Suprapubic skin (tissue), 4 donors: ENCODE measurements at regions not wholly inside any gene's neighbourhood (a gene's known extent, or its start where the extent isn't known, plus 50 kb on each side); places are given as distances from the start of the nearest gene placed in this dataset.

Source experiments
- EP300 ChIP-seq: sonication (generic); formaldehyde crosslinking; IDR thresholded peaks from one replicate; pipeline ENCODE4 v1.6.1; 2017; ENCODE audit warnings: antibody characterized with exemption
- POLR2AphosphoS5 ChIP-seq, 3 donors: sonication (generic); formaldehyde crosslinking; IDR thresholded peaks; one replicate each; pipeline ENCODE4 v1.6.1; 2017; ENCODE audit warnings: antibody characterized with exemption in 3 of 3
- TF ChIP-seq, protein P1 (sequence below), 2 donors: fragments of 200-600 bp in 1 of 2; fragments of 450-650 bp in 1 of 2; sonication (generic) in 1 of 2; IDR thresholded peaks; one replicate each; pipeline ENCODE4 v1.5.1; 2016 to 2019; ENCODE audit warnings: antibody characterized with exemption in 2 of 2, mild to moderate bottlenecking in 1 of 2, moderate library complexity in 1 of 2

DNA sequence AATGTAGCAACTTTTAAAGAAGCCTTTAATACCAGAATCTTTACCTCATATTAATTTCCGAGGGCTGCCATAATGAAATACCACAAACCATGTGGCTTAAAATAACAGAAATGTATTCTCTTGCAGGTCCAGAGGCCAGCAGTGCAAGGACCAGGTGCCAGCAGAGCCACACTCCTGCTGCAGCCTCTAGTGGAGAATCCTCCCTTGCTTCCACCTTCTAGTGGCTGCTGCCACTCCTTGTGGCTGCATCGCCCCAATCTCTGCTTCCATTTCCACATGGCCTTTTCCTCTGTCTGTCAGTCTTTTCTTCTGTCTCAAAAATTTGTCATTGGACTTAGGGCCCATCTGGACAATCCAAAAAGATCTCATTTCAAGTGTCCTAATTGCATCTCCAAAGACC, 401.5 kb downstream of the EFNA5 start:
- TF ChIP-seq, protein P1, sequence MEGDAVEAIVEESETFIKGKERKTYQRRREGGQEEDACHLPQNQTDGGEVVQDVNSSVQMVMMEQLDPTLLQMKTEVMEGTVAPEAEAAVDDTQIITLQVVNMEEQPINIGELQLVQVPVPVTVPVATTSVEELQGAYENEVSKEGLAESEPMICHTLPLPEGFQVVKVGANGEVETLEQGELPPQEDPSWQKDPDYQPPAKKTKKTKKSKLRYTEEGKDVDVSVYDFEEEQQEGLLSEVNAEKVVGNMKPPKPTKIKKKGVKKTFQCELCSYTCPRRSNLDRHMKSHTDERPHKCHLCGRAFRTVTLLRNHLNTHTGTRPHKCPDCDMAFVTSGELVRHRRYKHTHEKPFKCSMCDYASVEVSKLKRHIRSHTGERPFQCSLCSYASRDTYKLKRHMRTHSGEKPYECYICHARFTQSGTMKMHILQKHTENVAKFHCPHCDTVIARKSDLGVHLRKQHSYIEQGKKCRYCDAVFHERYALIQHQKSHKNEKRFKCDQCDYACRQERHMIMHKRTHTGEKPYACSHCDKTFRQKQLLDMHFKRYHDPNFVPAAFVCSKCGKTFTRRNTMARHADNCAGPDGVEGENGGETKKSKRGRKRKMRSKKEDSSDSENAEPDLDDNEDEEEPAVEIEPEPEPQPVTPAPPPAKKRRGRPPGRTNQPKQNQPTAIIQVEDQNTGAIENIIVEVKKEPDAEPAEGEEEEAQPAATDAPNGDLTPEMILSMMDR (IDR thresholded peaks at IDR 0.05), result no peak
- TF ChIP-seq EP300 (no peak), POLR2AphosphoS5 (IDR thresholded peaks at IDR 0.05) (no peak)
